T follicular helper cell (primary cell): ENCODE measurements at regions not wholly inside any gene's neighbourhood (a gene's known extent, or its start where the extent isn't known, plus 50 kb on each side); places are given as distances from the start of the nearest gene placed in this dataset.

Experiments used
- DNase-seq: peaks from one replicate; pipeline ENCODE4 v3.0.0-alpha.2; 2020; ENCODE audit warnings: low read depth

DNA sequence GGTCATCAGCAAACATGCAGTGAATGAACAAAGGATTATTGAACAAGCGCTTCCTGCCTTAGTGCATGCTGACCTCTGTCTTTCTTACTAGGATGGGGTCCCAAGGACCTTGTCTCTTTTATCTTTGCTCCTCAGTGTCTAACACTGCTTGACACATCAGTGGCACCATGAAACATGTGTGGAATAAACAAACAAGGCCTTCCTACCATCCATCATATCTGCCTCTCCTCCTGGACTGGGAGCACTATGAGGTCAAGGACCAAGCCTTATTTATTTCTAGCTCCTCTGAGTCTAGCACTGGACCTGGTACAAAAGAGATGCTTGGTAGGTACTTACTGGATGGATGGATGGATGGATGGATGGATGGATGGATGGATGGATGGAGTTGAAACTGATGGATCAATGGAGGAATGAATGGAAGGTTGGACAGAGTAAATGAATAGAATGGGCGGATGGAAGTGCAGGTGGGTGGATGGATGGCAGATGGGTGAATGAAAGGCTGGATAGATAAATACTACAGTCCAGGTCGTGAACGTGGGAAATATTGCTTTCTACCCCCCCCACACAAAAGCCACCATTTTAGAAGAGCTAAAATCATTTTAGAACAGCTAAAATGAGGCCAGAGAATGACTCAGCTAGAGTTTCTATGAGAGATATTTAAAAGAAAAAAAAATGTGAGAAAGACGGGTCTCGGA is 104.1 kb upstream of the PTPN1 start:
- no peak for DNase-seq

DNA sequence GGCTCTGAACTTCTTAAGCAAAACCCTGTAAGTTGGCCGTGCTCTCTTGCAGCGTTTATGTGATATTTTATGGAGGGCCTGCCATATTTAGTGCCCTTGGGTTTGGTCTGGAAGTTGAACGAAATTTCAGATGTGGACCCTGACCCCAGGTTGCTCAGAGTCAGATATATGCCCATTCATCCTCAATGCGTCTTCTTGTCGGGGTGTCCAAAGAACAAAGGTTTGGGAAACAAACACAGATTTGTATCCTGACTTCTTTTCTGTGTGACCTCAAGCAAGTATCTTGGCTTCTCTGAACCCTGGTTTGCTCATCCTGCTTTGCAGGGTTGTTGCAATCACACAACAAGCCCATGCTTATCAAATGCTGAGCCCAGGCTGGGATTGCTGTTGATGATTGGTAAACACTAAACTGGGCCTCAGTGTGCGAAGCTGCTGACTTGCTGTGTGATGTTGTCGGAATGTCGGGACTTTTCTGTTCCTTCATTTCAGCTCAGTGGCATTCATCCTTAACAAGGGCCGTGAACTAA is 103.5 kb upstream of the PTPN1 start:
- DNase-seq, result no peak

DNA sequence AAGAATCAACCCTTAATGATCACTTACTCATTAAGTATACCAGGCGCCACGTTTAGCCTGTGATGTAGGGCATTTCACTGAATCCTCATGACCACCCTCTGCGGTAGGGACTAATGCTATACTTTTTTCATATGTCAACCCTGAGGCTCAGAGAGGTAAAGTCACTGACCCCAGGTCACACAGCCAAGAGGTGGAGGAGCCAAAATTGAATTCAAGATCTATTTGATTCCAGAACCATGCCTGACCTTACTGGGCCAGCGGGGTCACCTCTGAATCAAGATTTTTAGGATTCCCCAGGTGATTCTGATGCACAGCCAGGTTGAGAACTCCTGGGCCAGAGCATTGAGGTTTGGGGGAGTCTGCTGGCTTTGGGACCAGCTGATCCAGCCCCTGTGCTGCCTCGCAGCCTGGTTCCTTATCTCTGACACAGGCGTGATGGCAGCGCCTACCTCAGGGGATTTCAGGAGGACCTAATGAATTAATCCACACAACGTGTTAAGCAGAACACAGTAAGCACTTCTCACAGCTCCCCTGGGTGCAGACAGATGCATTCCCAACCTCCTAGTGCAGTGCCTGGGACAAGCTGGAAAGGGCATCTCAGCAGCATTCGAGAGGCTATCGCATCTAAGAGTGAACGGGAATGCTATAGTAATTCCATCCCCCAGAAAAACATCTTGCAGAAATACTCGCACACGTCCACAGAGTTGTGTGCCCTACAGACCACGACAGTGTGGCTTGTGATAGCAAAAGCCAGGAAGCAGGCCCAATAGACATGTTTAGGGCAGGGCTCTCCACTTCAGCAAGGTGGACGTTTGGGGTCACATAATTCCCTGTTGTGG is 101.4 kb upstream of the PTPN1 start:
- DNase-seq, result no peak

DNA sequence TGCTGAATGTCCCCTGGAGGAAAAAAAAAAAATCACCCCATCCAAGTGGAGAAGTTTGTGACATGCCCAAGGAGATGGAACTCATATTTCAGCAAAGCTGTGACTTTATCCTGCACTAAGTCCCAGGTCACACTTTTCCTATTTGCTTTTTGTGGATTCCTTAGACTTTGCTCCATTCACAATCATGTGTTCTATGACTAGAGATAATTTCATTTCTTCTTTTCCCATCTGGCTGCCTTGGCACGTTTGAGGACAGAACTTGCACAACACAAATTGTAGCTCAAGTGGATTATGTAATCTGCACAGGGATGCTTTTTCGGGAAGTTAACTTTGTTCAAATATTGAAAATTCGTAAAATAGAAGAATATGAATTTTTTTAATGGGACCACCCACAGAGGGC is 100.7 kb upstream of the PTPN1 start:
- no peak for DNase-seq

DNA sequence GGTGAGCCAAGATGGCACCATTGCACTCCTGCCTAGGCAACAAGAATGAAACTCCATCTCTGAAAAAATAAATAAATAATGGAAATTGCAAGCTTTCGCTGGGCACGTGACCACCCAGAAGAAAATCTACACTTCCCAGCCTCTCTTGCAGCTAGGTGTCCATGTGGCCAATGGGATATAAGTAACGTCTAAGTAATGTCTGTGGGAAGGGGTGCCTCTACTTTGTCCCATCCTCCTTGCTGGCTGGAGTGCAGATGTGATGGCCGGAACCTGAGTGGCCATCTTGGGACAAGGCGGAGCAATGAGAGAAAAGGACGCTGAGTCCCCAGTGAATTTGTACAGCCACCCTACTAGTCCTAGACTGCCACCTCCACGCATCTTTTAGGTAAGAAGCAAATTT is 99.8 kb upstream of the PTPN1 start:
- DNase-seq, result no peak

DNA sequence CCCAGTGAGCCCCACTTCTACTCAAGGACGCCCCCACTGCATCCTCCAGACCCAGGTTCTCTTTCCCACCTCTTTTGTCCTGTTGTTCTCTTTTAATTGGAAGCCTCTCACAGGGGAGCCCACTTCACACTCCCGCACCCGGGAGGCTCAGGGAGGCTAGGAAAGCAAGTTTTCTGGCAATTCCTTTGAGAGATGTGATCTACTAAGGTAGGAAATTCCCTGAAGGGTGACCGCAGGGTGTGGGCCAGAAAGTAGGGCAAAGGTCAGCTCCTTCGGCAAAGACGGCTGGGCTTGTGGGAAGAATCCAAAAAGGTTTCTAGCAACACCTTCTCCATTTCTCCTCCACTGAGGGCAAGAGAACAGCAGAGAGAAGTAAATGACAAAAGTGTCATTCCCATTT is 98.1 kb upstream of the PTPN1 start:
- DNase-seq, result no peak

DNA sequence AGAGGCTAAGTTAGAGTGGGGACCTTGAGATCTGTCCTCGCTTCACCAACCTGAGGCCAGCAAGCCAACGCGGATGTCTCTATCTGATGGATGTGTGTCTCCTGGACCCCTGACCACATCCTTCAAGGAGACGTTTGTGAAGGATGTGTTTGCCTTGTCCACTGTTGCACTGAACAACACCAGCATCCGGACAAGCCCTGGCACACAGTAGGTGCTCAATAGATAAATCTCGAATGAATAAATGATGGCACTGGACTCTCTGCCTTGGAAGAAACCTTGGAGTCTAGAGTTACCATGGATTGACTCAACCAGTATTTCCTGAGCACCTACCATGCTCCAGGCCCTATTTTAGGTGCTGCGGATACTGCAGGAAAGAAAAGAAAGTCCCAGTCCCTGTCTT is 97.7 kb upstream of the PTPN1 start:
- DNase-seq, result no peak

DNA sequence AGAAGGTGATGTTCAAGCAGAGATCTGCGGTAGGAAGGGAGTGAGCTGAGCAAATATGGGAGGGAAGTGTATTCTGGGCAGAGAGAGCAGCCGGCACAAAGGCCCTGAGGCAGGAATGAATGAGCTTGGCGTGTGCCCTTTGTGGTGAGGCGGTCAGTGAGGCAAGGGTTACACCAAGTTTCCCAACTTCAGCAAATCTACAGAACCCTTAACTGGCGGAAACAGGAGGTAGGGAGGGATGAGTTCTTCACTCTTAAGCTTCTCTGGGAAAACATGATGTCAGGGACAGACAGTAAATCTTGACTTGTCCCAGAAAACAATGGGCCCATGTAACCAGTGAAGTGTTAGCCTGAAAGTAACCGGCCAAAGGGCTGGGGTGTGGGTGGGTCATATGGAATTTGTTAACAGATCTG is 97.1 kb upstream of the PTPN1 start:
- no peak for DNase-seq

DNA sequence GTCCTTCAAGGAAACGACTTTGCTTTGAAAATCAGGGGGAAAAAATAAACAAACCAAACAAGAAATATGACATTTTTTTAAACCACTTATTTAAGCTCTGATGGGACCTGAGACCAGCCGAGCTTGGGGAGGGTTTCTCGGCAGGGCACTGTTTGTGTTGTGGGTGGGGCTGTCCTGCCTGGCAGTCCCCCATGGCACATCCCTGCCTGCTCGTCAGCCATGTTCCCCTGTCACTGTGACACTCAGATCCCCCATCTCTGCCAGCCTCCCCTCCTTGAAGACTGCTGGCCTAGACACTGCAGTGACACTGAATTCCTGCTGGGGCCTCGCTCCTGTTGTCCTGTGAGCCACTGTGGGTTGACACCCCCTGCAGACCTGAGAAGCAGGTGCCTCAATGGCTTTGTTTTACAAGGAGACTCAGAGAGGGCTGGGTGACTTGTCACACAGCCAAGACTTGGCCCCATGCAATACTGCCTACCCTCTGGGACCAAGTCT is 95.1 kb upstream of the PTPN1 start:
- no peak for DNase-seq

DNA sequence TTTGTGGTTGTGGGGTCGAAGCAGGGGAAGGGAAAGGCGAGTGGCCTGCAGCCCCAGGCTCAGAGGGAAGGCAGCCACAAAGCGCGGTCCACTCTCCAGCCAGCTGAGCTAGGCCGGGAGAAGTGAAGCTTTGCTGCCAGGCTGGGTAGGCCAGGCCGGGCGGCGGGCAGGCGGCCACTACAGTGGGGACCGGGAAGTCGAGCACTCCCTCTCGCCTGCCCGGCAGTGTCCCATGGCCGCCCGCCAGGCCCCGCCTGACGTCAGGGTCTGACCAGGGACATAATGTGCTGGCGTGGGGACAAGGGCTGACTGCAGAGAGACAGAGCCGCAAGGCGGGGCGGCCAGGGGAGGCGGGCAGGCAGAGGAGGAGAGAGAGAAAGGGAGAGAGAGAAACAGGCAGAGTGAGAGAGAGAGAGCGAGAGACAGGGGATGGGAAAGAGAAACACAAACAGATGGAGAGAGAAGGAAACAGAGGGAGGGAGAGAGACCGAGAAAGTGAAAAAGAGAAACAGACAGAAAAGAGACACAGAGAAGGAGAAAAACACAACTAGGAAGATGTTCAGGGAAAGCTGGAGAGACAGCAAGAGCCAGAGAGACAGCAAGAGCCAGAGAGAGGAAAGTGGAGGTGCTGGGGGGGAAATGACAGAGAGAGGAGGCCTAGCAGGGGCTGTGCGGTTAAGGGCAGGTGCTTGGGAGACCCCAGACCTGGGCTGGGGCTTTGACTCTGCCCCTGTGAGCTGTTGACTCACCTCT is 94.5 kb upstream of the PTPN1 start:
- no peak for DNase-seq

DNA sequence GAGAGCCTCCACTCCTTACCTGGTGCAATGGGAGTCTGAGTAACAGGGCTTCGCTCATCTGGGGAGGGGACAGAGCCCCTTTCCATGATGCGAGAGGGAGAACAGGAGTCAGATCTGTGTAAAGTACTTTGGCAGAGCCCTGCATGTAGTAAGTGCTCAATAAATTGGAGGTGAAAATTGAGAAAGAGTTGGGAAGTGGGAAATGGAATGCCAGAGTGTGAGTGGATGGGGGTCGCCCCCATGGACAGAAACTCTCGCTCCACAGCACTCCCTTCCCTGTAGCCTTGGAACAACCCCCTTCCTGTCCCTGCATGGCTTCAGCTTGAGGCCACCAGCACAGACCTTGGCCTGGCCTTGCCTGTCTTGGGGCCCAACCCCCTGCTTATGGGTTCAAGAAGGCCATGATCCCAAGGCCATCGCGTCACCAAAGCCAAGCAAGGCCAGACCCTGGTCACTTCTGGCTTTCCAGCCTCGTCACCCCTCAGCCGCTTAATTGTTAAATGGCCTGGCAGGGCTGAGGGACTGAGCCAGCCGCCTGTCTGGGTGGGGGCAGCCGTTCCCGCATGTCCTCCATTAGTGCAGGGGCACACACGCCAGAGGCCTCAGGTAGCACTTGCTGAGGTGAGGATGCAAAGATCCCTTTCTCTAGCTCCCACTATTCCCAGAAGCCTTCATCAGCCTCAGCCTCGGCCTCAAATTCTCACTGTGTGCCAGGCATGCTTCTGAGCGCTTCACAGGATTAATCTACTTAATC is 93.7 kb upstream of the PTPN1 start:
- DNase-seq, result no peak

DNA sequence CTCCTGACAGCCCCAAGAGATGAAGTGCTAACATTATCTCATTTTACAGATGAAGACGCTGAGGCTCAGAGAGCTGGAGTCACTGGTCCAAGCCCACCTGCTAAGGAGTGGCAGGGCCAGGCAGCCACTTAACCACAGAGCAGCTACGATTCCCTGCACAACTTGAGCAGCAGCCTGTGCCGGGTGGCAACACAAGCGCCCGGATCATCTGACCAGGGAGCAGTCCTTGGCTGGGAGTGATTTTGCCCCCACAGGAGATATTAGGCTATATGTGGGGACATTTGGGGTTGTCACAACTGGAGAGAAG is 93.2 kb upstream of the PTPN1 start:
- no peak for DNase-seq

DNA sequence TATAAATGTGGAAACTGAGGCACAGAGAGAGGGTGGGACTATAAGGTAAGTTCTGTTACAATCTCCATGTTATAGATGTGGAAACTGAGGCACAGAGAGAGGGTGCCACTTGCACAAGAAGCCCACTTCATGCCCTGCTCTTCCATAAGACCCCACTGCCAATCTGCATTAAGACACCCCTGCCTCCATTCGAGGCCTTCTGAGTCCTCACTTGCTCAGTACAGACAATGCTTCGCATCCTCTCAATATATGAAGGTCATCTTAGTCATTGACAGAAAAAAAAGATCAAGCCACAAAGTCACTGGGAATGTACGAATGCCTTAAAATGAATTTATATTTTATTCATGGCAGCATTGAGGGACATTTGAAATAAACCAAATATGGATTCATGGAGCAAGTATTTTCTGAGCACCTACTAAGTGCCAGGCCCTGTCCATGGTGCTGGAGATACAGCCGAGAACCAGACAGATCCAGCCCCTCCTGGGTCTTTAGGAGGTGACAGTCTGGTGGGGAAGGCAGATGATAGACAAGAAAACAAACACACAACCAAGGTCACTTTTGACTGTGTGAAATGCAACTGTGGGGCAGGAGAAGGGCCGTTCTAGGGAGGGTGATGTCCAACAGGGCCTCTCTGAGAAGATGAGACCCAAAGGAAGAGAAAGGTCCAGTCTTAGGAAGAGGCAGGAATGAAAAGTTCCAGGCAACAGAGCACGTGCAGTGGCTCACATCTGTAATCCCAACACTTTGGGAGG is 92.5 kb upstream of the PTPN1 start:
- no peak for DNase-seq

DNA sequence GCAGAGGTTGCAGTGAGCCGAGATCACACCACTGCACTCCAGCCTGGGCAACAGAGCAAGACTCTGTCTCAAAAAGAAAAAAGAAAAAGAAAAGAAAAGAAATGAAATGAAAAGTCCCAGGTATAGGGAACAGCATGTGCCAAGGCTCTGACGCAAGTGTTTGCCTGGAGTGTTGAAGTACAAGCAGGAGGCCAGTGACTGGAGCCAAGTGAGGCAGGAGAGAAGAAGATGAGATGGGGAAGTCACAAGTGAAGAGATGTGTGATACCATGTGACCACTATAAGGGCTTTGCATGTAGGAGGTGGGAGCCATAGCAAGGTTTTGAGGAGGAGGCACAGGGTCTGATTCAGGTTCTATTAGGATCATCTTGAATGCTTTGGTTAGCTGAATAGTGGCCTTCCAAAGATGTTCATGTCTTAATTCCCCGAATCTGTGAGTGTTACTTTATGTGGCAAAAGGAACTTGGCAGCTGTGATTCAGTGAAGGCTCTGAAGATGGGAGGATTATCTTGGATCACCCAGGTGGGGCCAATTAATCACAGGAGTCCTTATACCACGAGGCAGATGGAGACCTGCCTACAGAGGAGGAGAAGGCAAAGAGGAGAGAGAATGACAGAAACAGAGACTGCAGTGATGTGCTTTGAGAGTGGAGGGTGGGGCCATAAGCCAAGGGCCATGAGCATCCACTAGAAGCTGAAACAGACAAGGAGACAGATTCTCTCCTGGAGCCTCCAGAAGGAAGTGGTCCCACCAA is 91.1 kb upstream of the PTPN1 start:
- DNase-seq, result no peak

DNA sequence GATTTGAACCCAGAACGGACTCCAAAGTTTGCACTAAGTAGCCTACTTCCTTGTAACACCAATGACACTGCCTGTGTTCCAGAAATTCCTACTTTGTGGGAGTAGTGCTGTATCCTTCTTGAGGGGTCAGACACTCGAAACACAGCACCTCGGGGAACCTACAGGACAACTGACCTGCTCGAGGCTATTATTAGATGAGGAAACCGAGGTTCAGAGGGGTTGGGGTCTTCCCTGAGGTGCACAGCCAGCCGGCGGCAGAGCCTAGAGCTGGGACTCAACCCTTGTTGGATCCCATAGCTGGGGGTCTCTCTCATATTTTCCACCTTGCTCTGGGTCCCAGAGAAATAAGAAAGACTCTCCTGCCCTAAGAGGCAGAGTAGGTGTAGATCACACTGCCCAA is 89.8 kb upstream of the PTPN1 start:
- DNase-seq, result no peak

DNA sequence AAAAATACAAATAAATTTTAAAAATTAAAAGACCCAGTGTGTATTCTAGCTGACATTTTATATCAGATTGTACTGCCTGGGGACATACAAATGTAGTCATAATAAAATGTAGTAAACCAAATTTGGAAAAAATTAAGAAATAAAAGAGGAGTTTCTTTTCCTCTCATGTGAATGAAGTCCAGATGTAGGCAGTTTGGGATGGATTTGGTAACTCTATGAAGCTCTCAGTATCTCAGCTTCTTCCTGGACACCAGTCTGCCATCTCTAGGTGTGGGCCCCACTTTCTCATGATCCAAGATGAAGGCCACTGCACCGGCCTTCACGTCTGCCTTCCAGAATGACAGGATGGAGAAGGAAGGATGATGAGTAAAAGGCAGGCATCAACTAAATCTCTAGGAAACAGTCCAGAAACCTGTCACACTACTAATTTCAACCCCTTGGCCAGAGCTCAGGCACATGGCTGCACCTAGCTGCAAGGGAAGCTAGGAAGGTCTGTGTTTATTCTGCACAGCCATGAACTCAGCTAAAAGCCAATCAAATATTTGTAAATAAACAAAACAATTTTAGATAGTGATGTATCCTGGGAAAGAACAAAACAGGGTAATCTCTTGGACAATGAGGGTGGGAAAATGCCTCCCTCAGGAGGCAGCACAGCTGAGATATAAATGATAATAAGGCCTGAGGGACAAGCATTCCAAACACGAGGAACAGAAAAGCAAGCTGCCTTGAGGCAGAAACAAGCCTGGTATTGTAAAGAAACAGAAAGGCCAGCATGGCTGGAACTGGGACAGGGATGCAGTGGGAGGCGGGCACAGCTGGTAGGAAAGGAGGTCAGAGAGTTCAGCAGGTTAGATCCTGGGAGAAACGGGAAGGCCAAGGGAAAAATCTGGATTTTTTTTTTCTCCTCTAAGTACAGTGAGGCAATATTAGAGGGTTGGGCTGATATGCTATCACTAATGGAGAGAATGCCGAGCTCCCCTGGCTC is 88.5 kb upstream of the PTPN1 start:
- DNase-seq, result no peak

DNA sequence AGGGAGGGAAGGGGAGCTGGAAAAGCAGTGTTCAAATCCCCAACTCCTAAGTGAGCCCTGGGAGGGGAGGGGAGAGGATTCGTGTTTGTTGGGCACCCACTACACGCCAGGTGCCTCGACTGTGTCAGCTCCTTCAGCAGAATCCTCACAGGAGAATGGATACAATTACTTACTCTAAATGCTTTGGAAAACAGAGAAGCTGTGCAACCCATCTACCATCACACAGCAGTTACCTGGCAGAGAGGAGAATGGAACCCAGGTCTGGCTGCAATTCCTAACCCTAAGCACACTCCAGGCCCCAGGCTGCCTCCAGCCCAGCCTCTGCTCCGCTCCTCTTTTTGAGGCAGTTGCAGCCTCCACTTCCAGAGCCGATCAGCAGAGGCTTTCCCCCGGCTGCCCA is 86.4 kb upstream of the PTPN1 start:
- DNase-seq, result no peak

DNA sequence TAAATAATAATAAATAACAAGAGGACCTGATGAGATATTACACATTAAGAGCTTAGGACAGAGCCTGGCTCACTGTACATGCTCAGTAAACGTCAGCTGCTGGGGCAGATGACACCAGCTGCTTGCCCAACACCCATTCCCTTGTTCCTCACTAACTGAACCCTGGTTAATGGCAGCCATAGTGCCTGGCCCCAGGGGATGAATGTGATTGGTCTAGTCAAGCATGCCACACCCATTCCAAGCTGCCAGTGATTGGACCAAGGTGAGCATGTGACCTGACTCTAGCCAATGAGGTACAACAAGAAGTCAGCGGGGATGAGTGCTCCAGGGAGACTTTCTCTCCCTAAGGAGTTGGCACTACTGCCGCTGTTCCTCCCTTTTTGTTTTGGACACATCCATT is 85.1 kb upstream of the PTPN1 start:
- DNase-seq, result no peak
